Left lung (tissue), 4 donors: ENCODE measurements at regions not wholly inside any gene's neighbourhood (a gene's known extent, or its start where the extent isn't known, plus 50 kb on each side); places are given as distances from the start of the nearest gene placed in this dataset.

Experiments
- ATAC-seq: fragments of 200-7000 bp; cut with Tn5 transposase; one replicate; pipeline ENCODE4 v1.9.1; 2020; ENCODE audit warnings: moderate library complexity
- DNase-seq, 4 donors: peaks; one replicate each; pipeline ENCODE4 v3.0.0-alpha.2; 2013 to 2020
- H3K27ac ChIP-seq, 2 donors: fragments of 200-600 bp; sonication (generic) in 1 of 2; one replicate each; pipeline versions ENCODE4 v1.5.0 to v1.8.0; 2020 to 2021
- H3K27me3 ChIP-seq, 2 donors: fragments of 200-600 bp; sonication (generic) in 1 of 2; one replicate each; pipeline versions ENCODE4 v1.5.0 to v1.8.0; 2020 to 2021
- H3K36me3 ChIP-seq, 2 donors: fragments of 200-600 bp; sonication (generic) in 1 of 2; one replicate each; pipeline versions ENCODE4 v1.5.0 to v1.8.0; 2020 to 2021
- H3K4me1 ChIP-seq, 2 donors: fragments of 200-600 bp; one replicate each; pipeline ENCODE4 v1.8.0; 2021
- H3K4me3 ChIP-seq, 2 donors: fragments of 200-600 bp; sonication (generic) in 1 of 2; one replicate each; pipeline versions ENCODE4 v1.5.0 to v1.8.0; 2020 to 2021; ENCODE audit warnings: mild to moderate bottlenecking in 1 of 2
- H3K9me3 ChIP-seq, 2 donors: fragments of 200-600 bp; sonication (generic) in 1 of 2; one replicate each; pipeline versions ENCODE4 v1.5.0 to v1.8.0; 2020 to 2021
- intact Hi-C, 2 donors: fragments of 100-400 bp; cut with DNase I; formaldehyde crosslinking; loops; one replicate each; pipeline versions ENCODE4 v1.11.2 to v1.14.2; 2022
- TF ChIP-seq, protein P1 (sequence below), 2 donors: fragments of 200-600 bp; sonication (generic) in 1 of 2; IDR thresholded peaks; one replicate each; pipeline versions ENCODE4 v1.5.0 to v1.8.0; 2021; ENCODE audit warnings: antibody characterized with exemption in 2 of 2
- donor health status: DM: no; HTN: yes; CAD: no.
- donor health status: DM: no; HTN: no; CAD: no.

DNA sequence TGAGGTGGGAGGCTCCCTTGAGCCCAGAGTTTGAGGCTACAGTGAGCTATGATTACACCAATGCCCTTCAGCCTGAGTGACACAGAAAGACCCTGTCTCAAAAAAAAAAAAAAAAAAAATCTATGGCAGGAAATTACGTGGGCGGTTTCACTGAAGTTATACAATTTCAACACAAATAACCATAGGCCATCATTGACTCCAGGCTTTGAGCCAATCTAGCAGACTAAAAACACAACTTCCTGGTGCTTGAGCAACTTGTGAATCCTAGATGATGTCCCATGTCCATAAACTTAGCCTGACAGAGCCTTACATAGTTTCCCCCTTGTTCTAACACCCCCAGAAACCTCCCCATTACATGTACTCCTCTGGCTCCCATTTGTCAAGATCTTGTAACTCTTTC, 131.8 kb downstream of the QRSL1 start:
- Histone ChIP-seq H3K27ac (no peak overlapping the region), H3K4me3 (no peak overlapping the region), H3K27me3 (no peaks in the 10 kb centered on the region), H3K4me1 (no peaks in the 10 kb centered on the region), H3K36me3 (no peaks in the 10 kb centered on the region), H3K9me3 (no peaks in the 10 kb centered on the region)
- DNase-seq (no peak), ATAC-seq (no peak)
- intact Hi-C loops = no loop called here
- TF ChIP-seq, protein P1, sequence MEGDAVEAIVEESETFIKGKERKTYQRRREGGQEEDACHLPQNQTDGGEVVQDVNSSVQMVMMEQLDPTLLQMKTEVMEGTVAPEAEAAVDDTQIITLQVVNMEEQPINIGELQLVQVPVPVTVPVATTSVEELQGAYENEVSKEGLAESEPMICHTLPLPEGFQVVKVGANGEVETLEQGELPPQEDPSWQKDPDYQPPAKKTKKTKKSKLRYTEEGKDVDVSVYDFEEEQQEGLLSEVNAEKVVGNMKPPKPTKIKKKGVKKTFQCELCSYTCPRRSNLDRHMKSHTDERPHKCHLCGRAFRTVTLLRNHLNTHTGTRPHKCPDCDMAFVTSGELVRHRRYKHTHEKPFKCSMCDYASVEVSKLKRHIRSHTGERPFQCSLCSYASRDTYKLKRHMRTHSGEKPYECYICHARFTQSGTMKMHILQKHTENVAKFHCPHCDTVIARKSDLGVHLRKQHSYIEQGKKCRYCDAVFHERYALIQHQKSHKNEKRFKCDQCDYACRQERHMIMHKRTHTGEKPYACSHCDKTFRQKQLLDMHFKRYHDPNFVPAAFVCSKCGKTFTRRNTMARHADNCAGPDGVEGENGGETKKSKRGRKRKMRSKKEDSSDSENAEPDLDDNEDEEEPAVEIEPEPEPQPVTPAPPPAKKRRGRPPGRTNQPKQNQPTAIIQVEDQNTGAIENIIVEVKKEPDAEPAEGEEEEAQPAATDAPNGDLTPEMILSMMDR (IDR thresholded peaks at IDR 0.05) = no peak

- no peaks in the 10 kb centered on the region for H3K9me3 ChIP-seq
- intact Hi-C loops = no loop called here
- H3K27me3 ChIP-seq = no peaks in the 10 kb centered on the region
- TF ChIP-seq, protein P1 (IDR thresholded peaks at IDR 0.05) = no peak
- ATAC-seq = no peak
- H3K4me3 ChIP-seq = no peak overlapping the region
- H3K27ac ChIP-seq = no peak overlapping the region
- no peaks in the 10 kb centered on the region for H3K4me1 ChIP-seq
- no peak for DNase-seq
- H3K36me3 ChIP-seq = no peaks in the 10 kb centered on the region
Measured at GRCh38 chr6:106759112-106759511, 129.7 kb downstream of the QRSL1 start.

GRCh38 chr6:106757722-106758467, 128.5 kb downstream of the QRSL1 start:
- Histone ChIP-seq H3K9me3 (no peaks in the 10 kb centered on the region), H3K36me3 (no peaks in the 10 kb centered on the region), H3K4me3 (no peak overlapping the region), H3K27me3 (no peaks in the 10 kb centered on the region), H3K4me1 (no peaks in the 10 kb centered on the region), H3K27ac (no peak overlapping the region)
- TF ChIP-seq, protein P1 (IDR thresholded peaks at IDR 0.05) = no peak
- DNase-seq (peak in 1 of 4 donors; percentile 34), ATAC-seq (peak; percentile 62)
- intact Hi-C loops = no loop called here

GRCh38 chr6:106757267-106757666, 127.9 kb downstream of the QRSL1 start:
- peak; percentile 83 for ATAC-seq
- Histone ChIP-seq H3K36me3 (no peaks in the 10 kb centered on the region), H3K4me3 (no peak overlapping the region), H3K27ac (no peak overlapping the region), H3K27me3 (no peaks in the 10 kb centered on the region), H3K9me3 (no peaks in the 10 kb centered on the region), H3K4me1 (no peaks in the 10 kb centered on the region)
- DNase-seq = peak in 1 of 4 donors; percentile 14
- TF ChIP-seq, protein P1 (IDR thresholded peaks at IDR 0.05) = no peak
- intact Hi-C loops = no loop called here

DNA sequence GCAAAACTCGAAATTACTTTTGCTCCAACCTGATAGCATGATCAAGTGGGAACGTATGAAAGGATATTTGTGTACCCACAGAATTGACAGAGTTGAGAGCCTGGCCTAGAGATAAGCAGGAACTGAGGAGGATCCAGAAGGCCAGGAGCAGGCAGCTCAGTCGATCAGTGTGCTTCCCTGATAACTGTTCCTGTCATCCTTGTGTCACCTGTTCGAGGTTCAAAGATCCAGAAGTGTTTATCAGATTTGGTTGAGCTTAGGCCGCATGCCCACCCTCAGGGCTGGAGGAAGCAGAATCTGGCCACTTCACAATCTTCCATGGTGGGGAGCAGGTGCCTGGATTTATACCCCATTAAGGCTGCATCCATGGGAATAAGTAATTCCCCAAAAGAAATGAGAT, 124.8 kb downstream of the QRSL1 start:
- no peaks in the 10 kb centered on the region for H3K27me3 ChIP-seq
- H3K4me3 ChIP-seq = no peak overlapping the region
- no peak for ATAC-seq
- TF ChIP-seq, protein P1 (IDR thresholded peaks at IDR 0.05) = no peak
- DNase-seq = no peak
- no peaks in the 10 kb centered on the region for H3K4me1 ChIP-seq
- no peaks in the 10 kb centered on the region for H3K36me3 ChIP-seq
- no peak overlapping the region for H3K27ac ChIP-seq
- intact Hi-C loops = no loop called here
- H3K9me3 ChIP-seq = no peaks in the 10 kb centered on the region
